ENCODE measurements at regions not wholly inside any gene's neighbourhood (a gene's known extent, or its start where the extent isn't known, plus 50 kb on each side); places are given as distances from the start of the nearest gene placed in this dataset.

GRCh38 chr5:93791518-93791972 lies 50.1 kb upstream of the POU5F2 start:
- DNase-seq (ENCODE audit: low spot score), result no peak
